HepG2 (cell line): ENCODE measurements at regions not wholly inside any gene's neighbourhood (a gene's known extent, or its start where the extent isn't known, plus 50 kb on each side); places are given as distances from the start of the nearest gene placed in this dataset.

Experiments
- BHLHE40 ChIP-seq: IDR thresholded peaks from 2 replicates; pipeline ENCODE4 v1.6.1; 2011; ENCODE audit warnings: low read length, improper control_type of control experiment
- RFX1 ChIP-seq: fragments of 450-650 bp; IDR thresholded peaks from 2 replicates; pipeline ENCODE4 v1.6.1; 2017
- SOX13 ChIP-seq, 3 experiments: fragments of 450-650 bp in 1 of 3; sonication (generic) in 1 of 3; formaldehyde crosslinking in 1 of 3; IDR thresholded peaks in 2 of 3; conservative IDR thresholded peaks in 1 of 3; 2 replicates each; pipeline versions ENCODE4 v1.5.0 to v1.6.1; 2016 to 2020; ENCODE audit warnings: antibody characterized with exemption in 1 of 3, mild to moderate bottlenecking in 1 of 3, missing compliant biosample characterization in 1 of 3, missing genetic modification reagents in 1 of 3, moderate library complexity in 1 of 3
- TCF7 ChIP-seq: sonication (generic); IDR thresholded peaks from 2 replicates; pipeline ENCODE4 v1.6.1; 2016; ENCODE audit warnings: antibody characterized with exemption, low read depth
- ZZZ3 ChIP-seq: sonication (generic); formaldehyde crosslinking; IDR thresholded peaks from 2 replicates; pipeline ENCODE4 v1.4.0; 2020; ENCODE audit warnings: missing genetic modification reagents, mild to moderate bottlenecking, borderline replicate concordance

GRCh38 chr1:4495809-4496208 lies 158.6 kb upstream of the AJAP1 start:
- TF ChIP-seq RFX1 (no peak), SOX13 (IDR thresholded peaks at IDR 0.05) (no peak), SOX13 (CRISPR knock-in tag; conservative IDR thresholded peaks at IDR 0.05 in 1 of 2, IDR thresholded peaks at IDR 0.05 in 1 of 2) (no peak), TCF7 (no peak), BHLHE40 (no peak), ZZZ3 (no peak)
